22Rv1 (cell line): ENCODE measurements at regions not wholly inside any gene's neighbourhood (a gene's known extent, or its start where the extent isn't known, plus 50 kb on each side); places are given as distances from the start of the nearest gene placed in this dataset.

ENCODE experiments used
- CTCF ChIP-seq: fragments of 450-650 bp; IDR thresholded peaks from 2 replicates; pipeline ENCODE4 v1.5.1; 2017; ENCODE audit warnings: mild to moderate bottlenecking
- ZFX ChIP-seq: fragments of 450-650 bp; IDR thresholded peaks from 2 replicates; pipeline ENCODE4 v1.6.1; 2017; ENCODE audit warnings: antibody characterized with exemption, borderline replicate concordance

GRCh38 chr2:38433607-38433975 lies 56.5 kb upstream of the ATL2 start:
- TF ChIP-seq CTCF (no peak), ZFX (no peak)
